H9 (cell line): ENCODE measurements at regions not wholly inside any gene's neighbourhood (a gene's known extent, or its start where the extent isn't known, plus 50 kb on each side); places are given as distances from the start of the nearest gene placed in this dataset.

Experiments used
- DNase-seq: peaks from one replicate; pipeline ENCODE4 v3.0.0-alpha.2; 2017
- H2AFZ ChIP-seq: one replicate; pipeline ENCODE4 v1.6.1; 2013; ENCODE audit warnings: mild to moderate bottlenecking, low read length, control low read depth, moderate library complexity
- H2AK5ac ChIP-seq: 2 replicates; pipeline ENCODE4 v1.6.1; 2013; ENCODE audit warnings: low read length, control low read depth, mixed read lengths; ENCODE audit not compliant: insufficient read length
- H2BK120ac ChIP-seq: one replicate; pipeline ENCODE4 v1.6.1; 2013; ENCODE audit warnings: low read depth, mild to moderate bottlenecking, low read length, control low read depth, inconsistent platforms; ENCODE audit not compliant: poor library complexity, severe bottlenecking
- H2BK12ac ChIP-seq: 2 replicates; pipeline ENCODE4 v1.6.1; 2013; ENCODE audit warnings: low read length, control low read depth, mixed read lengths, low read depth; ENCODE audit not compliant: insufficient read length
- H2BK15ac ChIP-seq: 2 replicates; pipeline ENCODE4 v1.6.1; 2013; ENCODE audit warnings: low read depth, low read length, control low read depth
- H2BK20ac ChIP-seq: one replicate; pipeline ENCODE4 v1.6.1; 2013; ENCODE audit warnings: low read depth, mild to moderate bottlenecking, low read length, control low read depth, inconsistent platforms; ENCODE audit not compliant: poor library complexity, severe bottlenecking
- H2BK5ac ChIP-seq: 2 replicates; pipeline ENCODE4 v1.6.1; 2013; ENCODE audit warnings: low read length, control low read depth, mixed read lengths; ENCODE audit not compliant: insufficient read length
- H3K14ac ChIP-seq: 2 replicates; pipeline ENCODE4 v1.6.1; 2013; ENCODE audit warnings: low read length, control low read depth; ENCODE audit not compliant: insufficient read depth
- H3K18ac ChIP-seq: 2 replicates; pipeline ENCODE4 v1.6.1; 2013; ENCODE audit warnings: low read depth, mild to moderate bottlenecking, mixed read lengths, low read length, control low read depth; ENCODE audit not compliant: insufficient read length
- H3K23ac ChIP-seq: 2 replicates; pipeline ENCODE4 v1.6.1; 2013; ENCODE audit warnings: low read length, control low read depth, mixed read lengths, low read depth; ENCODE audit not compliant: insufficient read length
- H3K23me2 ChIP-seq: 2 replicates; pipeline ENCODE4 v1.6.1; 2013; ENCODE audit warnings: low read depth, mild to moderate bottlenecking, mixed read lengths, low read length, control low read depth; ENCODE audit not compliant: insufficient read length, poor library complexity, severe bottlenecking
- H3K27ac ChIP-seq: 2 replicates; pipeline ENCODE4 v1.5.1; 2013; ENCODE audit warnings: low read length, control low read depth, mixed read lengths, low read depth; ENCODE audit not compliant: insufficient read length
- H3K27me3 ChIP-seq: 2 replicates; pipeline ENCODE4 v1.6.1; 2013; ENCODE audit warnings: low read length, control low read depth, inconsistent platforms; ENCODE audit not compliant: insufficient read depth
- H3K4ac ChIP-seq: 2 replicates; pipeline ENCODE4 v1.6.1; 2013; ENCODE audit warnings: low read depth, mild to moderate bottlenecking, control low read depth, inconsistent platforms, low read length, moderate library complexity
- H3K4me1 ChIP-seq: 2 replicates; pipeline ENCODE4 v1.6.1; 2013; ENCODE audit warnings: low read length, control low read depth, inconsistent platforms; ENCODE audit not compliant: insufficient read depth
- H3K4me2 ChIP-seq: 2 replicates; pipeline ENCODE4 v1.6.1; 2013; ENCODE audit warnings: low read length, control low read depth, mixed read lengths; ENCODE audit not compliant: insufficient read length, insufficient read depth
- H3K56ac ChIP-seq: 2 replicates; pipeline ENCODE4 v1.6.1; 2013; ENCODE audit warnings: low read depth, mild to moderate bottlenecking, mixed read lengths, low read length, control low read depth; ENCODE audit not compliant: insufficient read length
- H3K79me1 ChIP-seq: 2 replicates; pipeline ENCODE4 v1.6.1; 2013; ENCODE audit warnings: low read depth, mild to moderate bottlenecking, moderate library complexity, low read length, control low read depth, inconsistent platforms; ENCODE audit not compliant: insufficient read depth, poor library complexity, severe bottlenecking
- H3K79me2 ChIP-seq: 2 replicates; pipeline ENCODE4 v1.6.1; 2013; ENCODE audit warnings: low read length, control low read depth, inconsistent platforms; ENCODE audit not compliant: insufficient read depth
- H3K9ac ChIP-seq: 2 replicates; pipeline ENCODE4 v1.6.1; 2013; ENCODE audit warnings: low read length, control low read depth, mixed read lengths; ENCODE audit not compliant: insufficient read length; ENCODE audit errors: extremely low read depth
- H3K9me3 ChIP-seq: one replicate; pipeline ENCODE4 v1.6.1; 2013; ENCODE audit warnings: low read depth, low read length, inconsistent platforms; ENCODE audit not compliant: control insufficient read depth
- H3T11ph ChIP-seq: one replicate; pipeline ENCODE4 v1.6.1; 2013; ENCODE audit warnings: mild to moderate bottlenecking, low read length, control low read depth, inconsistent platforms
- H4K20me1 ChIP-seq: one replicate; pipeline ENCODE4 v1.6.1; 2013; ENCODE audit not compliant: control insufficient read depth, insufficient read length, insufficient read depth
- H4K5ac ChIP-seq: 2 replicates; pipeline ENCODE4 v1.6.1; 2013; ENCODE audit warnings: low read depth, mild to moderate bottlenecking, mixed read lengths, low read length, control low read depth; ENCODE audit not compliant: insufficient read length
- H4K8ac ChIP-seq: replicated peaks from 2 replicates; pipeline ENCODE4 v1.6.1; 2013; ENCODE audit warnings: low read length, control low read depth, mixed read lengths, low read depth; ENCODE audit not compliant: insufficient read length
- H4K91ac ChIP-seq: 2 replicates; pipeline ENCODE4 v1.6.1; 2013; ENCODE audit warnings: low read depth, mild to moderate bottlenecking, moderate library complexity, mixed read lengths, low read length, control low read depth; ENCODE audit not compliant: insufficient read length
- H3K27ac Mint-ChIP-seq, 3 experiments: 2 replicates in 2 of 3; 3 replicates in 1 of 3; pipeline ENCODE4 v1.8.0; 2020 to 2021; ENCODE audit warnings: mixed read lengths in 3 of 3, mild to moderate bottlenecking in 1 of 3, moderate library complexity in 1 of 3
- H3K27me3 Mint-ChIP-seq: 2 replicates; pipeline ENCODE4 v1.8.0; 2021; ENCODE audit warnings: low read depth, mild to moderate bottlenecking, moderate library complexity, mixed read lengths
- H3K36me3 Mint-ChIP-seq, 3 experiments: 2 replicates in 2 of 3; 3 replicates in 1 of 3; pipeline ENCODE4 v1.8.0; 2020 to 2021; ENCODE audit warnings: low read depth in 3 of 3, mixed read lengths in 3 of 3; ENCODE audit not compliant: insufficient read depth in 1 of 3
- H3K4me1 Mint-ChIP-seq, 2 experiments: 2 replicates each; pipeline ENCODE4 v1.8.0; 2020; ENCODE audit warnings: mixed read lengths in 2 of 2
- H3K4me3 Mint-ChIP-seq, 2 experiments: 2 replicates in 1 of 2; 3 replicates in 1 of 2; pipeline ENCODE4 v1.8.0; 2020 to 2021; ENCODE audit warnings: mild to moderate bottlenecking in 2 of 2, mixed read lengths in 2 of 2, moderate library complexity in 1 of 2
- H3K9me3 Mint-ChIP-seq, 2 experiments: 2 replicates in 1 of 2; 3 replicates in 1 of 2; pipeline ENCODE4 v1.8.0; 2020; ENCODE audit warnings: mild to moderate bottlenecking in 2 of 2, mixed read lengths in 2 of 2, moderate library complexity in 1 of 2
- WGBS: extraction: QIAGEN DNeasy Blood & Tissue Kit; methylation state at CpG from one replicate; pipeline ENCODE4 v1.1.7; 2013; ENCODE audit warnings: missing lambda C conversion rate, low lambda C conversion rate, mixed read lengths; ENCODE audit not compliant: insufficient read length; ENCODE audit errors: extremely low coverage; 5-methylcytosine and 5-hydroxymethylcytosine counted together
- TF ChIP-seq, protein P1 (sequence below): fragments of 200-600 bp; sonication (generic); conservative IDR thresholded peaks from 3 replicates; pipeline ENCODE4 v1.8.0; 2021; ENCODE audit warnings: antibody characterized with exemption, mild to moderate bottlenecking

DNA sequence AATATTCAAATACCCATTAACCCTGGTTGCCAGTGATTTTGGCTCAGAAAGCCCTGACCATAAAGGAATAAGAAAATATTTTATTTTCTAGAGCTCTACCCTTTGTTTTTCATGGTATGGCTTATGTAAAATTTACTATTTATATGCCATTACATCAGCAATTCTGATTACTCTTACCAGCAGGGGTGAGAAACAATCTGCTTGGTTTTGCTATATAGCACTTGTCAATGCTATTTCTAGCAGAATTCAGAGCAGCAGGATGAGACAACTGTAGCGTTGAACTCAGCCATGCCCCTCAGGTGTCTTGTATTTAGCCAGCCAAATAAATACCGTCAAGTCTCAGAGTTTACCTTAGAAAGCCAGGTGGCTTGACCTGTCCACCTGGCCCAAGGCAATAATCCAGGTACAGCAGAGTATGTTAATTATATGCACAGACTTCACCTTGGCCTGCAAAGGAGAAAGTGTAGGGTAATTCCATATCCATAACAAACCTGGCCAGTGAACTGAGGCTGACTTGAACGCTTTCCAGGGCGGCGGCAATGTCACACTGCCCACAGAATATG, 1303.5 kb downstream of the RAPGEF2 start:
- Histone ChIP-seq H3K18ac (no peak overlapping the region), H2BK12ac (no peak overlapping the region)
- WGBS = no CpG with 5 or more reads among the region's 5 CpGs

More for the DNA sequence above, 1303.5 kb downstream of the RAPGEF2 start:
- DNase-seq = no peak
- no peak overlapping the region for H3K23ac ChIP-seq
- H3K4me1 ChIP-seq = peaks cover 4% of the 10 kb centered on the region; the same call in 1 of the 2 replicates
- no peak overlapping the region for H4K91ac ChIP-seq
- H3K14ac ChIP-seq = no peak overlapping the region
- H3K79me2 ChIP-seq = no peaks in the 10 kb centered on the region
- H3K4me2 ChIP-seq = no peak overlapping the region
- no peak overlapping the region for H2AFZ ChIP-seq
- no peaks in the 10 kb centered on the region for H3K27me3 Mint-ChIP-seq
- no peak overlapping the region for H3T11ph ChIP-seq
- H2BK5ac ChIP-seq = no peak overlapping the region
- H3K27ac Mint-ChIP-seq = no peak overlapping the region
- H3K23me2 ChIP-seq = no peaks in the 10 kb centered on the region
- H3K79me1 ChIP-seq = no peaks in the 10 kb centered on the region
- no peaks in the 10 kb centered on the region for H3K9me3 Mint-ChIP-seq
- H3K27ac ChIP-seq = no peak overlapping the region
- H2AK5ac ChIP-seq = no peak overlapping the region
- no peak overlapping the region for H4K5ac ChIP-seq
- TF ChIP-seq, protein P1, sequence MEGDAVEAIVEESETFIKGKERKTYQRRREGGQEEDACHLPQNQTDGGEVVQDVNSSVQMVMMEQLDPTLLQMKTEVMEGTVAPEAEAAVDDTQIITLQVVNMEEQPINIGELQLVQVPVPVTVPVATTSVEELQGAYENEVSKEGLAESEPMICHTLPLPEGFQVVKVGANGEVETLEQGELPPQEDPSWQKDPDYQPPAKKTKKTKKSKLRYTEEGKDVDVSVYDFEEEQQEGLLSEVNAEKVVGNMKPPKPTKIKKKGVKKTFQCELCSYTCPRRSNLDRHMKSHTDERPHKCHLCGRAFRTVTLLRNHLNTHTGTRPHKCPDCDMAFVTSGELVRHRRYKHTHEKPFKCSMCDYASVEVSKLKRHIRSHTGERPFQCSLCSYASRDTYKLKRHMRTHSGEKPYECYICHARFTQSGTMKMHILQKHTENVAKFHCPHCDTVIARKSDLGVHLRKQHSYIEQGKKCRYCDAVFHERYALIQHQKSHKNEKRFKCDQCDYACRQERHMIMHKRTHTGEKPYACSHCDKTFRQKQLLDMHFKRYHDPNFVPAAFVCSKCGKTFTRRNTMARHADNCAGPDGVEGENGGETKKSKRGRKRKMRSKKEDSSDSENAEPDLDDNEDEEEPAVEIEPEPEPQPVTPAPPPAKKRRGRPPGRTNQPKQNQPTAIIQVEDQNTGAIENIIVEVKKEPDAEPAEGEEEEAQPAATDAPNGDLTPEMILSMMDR = no peak
- H3K9me3 ChIP-seq = no peaks in the 10 kb centered on the region
- H3K4ac ChIP-seq = no peak overlapping the region
- no peak overlapping the region for H3K9ac ChIP-seq
- peaks cover 8 to 10% of the 10 kb centered on the region in 2 experiments for H3K4me1 Mint-ChIP-seq
- no peak overlapping the region for H3K56ac ChIP-seq
- H2BK120ac ChIP-seq = no peak overlapping the region
- H3K4me3 Mint-ChIP-seq = no peak overlapping the region
- H4K20me1 ChIP-seq = no peaks in the 10 kb centered on the region
- no peak overlapping the region for H2BK20ac ChIP-seq
- H2BK15ac ChIP-seq = no peak overlapping the region
- no peaks in the 10 kb centered on the region for H3K27me3 ChIP-seq
- H4K8ac ChIP-seq = no peak overlapping the region
- H3K36me3 Mint-ChIP-seq = no peaks in the 10 kb centered on the region
